Fibroblast of mammary gland (primary cell): ENCODE measurements at regions not wholly inside any gene's neighbourhood (a gene's known extent, or its start where the extent isn't known, plus 50 kb on each side); places are given as distances from the start of the nearest gene placed in this dataset.
"Not testable (repeated sequence)": the region's sequence is repeated elsewhere in the genome, so short reads cannot be mapped to it uniquely, and the experiment has no call there.

ENCODE experiments used
- DNase-seq: peaks from one replicate; pipeline ENCODE4 v3.0.0-alpha.2; 2010; ENCODE audit warnings: low read depth
- H3K4me3 ChIP-seq: 2 replicates; pipeline ENCODE4 v1.5.1; 2011; ENCODE audit warnings: low read depth, mild to moderate bottlenecking, low read length, moderate library complexity; ENCODE audit not compliant: control insufficient read depth
- TF ChIP-seq, protein P1 (sequence below): conservative IDR thresholded peaks from 2 replicates; pipeline ENCODE4 v1.5.1; 2011; ENCODE audit warnings: low read depth, low read length, inconsistent platforms; ENCODE audit not compliant: control insufficient read depth, insufficient read depth

DNA sequence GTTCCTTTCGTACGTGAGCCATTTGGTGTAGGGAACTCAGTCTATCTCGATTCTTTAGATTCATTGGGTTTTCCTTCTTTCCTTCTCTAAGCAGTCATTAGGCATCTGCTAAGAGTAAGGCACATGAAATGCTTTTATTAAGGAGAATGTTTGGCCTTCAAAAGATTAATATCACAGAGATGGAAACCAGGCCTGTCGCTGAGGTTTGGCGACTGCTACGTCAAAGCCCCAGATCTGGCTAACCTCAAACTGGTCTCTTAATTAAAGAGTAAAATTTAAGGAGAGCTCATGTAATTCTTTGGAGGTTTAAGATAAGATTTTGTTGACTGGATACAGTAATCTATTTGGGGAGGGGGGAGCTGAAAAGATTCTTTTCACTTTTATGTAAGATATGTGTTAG is 189.8 kb downstream of the JCAD start:
- no peak for DNase-seq
- TF ChIP-seq, protein P1, sequence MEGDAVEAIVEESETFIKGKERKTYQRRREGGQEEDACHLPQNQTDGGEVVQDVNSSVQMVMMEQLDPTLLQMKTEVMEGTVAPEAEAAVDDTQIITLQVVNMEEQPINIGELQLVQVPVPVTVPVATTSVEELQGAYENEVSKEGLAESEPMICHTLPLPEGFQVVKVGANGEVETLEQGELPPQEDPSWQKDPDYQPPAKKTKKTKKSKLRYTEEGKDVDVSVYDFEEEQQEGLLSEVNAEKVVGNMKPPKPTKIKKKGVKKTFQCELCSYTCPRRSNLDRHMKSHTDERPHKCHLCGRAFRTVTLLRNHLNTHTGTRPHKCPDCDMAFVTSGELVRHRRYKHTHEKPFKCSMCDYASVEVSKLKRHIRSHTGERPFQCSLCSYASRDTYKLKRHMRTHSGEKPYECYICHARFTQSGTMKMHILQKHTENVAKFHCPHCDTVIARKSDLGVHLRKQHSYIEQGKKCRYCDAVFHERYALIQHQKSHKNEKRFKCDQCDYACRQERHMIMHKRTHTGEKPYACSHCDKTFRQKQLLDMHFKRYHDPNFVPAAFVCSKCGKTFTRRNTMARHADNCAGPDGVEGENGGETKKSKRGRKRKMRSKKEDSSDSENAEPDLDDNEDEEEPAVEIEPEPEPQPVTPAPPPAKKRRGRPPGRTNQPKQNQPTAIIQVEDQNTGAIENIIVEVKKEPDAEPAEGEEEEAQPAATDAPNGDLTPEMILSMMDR = no peak

GRCh38 chr10:29866356-29866755 is 193.0 kb downstream of the JCAD start:
- TF ChIP-seq, protein P1 = no peak
- no peak overlapping the region for H3K4me3 ChIP-seq
- DNase-seq = no peak

More for the DNA sequence above, 189.8 kb downstream of the JCAD start:
- no peak overlapping the region for H3K4me3 ChIP-seq

GRCh38 chr10:29865700-29866355 is 193.6 kb downstream of the JCAD start:
- TF ChIP-seq, protein P1 = no peak
- no peak for DNase-seq

GRCh38 chr10:29862923-29863614 is 196.3 kb downstream of the JCAD start:
- TF ChIP-seq, protein P1 = no peak
- DNase-seq = peak; percentile 95
- no peak overlapping the region for H3K4me3 ChIP-seq

More at GRCh38 chr10:29865700-29866355, 193.6 kb downstream of the JCAD start:
- no peak overlapping the region for H3K4me3 ChIP-seq

DNA sequence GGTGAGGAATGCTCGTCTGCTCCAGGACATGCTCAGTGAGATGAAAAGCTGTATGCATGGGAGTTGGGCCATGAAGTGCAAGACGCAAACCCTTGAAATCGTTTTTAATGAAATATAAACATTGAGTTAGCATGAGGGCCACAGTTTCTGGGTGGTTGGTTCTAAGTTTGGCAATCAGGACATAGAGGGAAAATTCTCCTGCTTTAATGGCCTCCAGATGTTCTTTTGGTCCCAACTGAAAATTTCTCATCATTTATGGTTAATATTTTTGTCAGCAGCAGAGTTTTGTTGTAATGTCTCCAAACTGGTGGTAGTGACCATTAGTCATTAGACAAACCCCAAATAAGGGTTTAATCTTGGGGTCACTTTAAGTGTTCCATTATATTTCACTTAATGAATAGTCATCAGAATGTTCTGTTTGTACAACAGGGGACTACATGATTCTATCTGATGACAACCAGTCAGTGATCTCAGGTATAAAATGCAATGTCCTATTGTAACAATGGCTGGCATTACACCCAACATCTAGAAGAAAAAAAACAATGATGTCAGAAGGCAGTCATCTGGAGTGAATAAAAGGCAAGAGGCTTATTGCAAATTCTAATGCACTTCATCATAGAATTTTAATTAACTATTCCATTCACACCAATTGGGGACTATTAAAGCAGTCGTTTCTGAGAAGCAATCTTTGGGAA is 197.4 kb downstream of the JCAD start:
- peak; percentile 92 for DNase-seq
- TF ChIP-seq, protein P1 = no peak
- H3K4me3 ChIP-seq = no peak overlapping the region

GRCh38 chr10:29861231-29861630 is 198.2 kb downstream of the JCAD start:
- DNase-seq, H3K4me3 ChIP-seq: not testable (repeated sequence)

DNA sequence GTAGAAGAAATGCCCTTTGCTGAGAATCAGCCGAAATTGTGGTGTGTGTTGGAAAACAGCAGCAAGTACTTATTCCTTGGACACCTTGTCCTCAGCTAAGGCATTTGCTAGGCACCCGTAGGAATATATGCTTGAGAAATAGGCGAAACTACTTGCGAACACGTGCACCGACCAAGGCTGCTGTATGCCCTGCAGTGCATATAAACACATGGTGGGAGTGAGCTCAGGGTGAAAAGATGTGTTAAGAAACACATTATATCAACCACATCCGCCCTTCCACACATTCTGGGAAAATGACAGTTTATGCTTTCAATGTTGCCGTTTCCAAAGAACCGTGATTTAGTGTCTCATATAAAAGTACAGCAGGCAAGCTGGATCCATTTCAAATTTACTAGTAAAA is 199.2 kb downstream of the JCAD start:
- H3K4me3 ChIP-seq = no peak overlapping the region
- no peak for DNase-seq
- TF ChIP-seq, protein P1 = no peak
